Choroid plexus epithelial cell (primary cell): ENCODE measurements at regions not wholly inside any gene's neighbourhood (a gene's known extent, or its start where the extent isn't known, plus 50 kb on each side); places are given as distances from the start of the nearest gene placed in this dataset.

Experiments used
- DNase-seq: peaks from one replicate; pipeline ENCODE4 v3.0.0-alpha.2; 2010; ENCODE audit warnings: low read depth
- H3K4me3 ChIP-seq: 2 replicates; pipeline ENCODE4 v1.5.1; 2011; ENCODE audit warnings: low read depth, mild to moderate bottlenecking, control low read depth, low read length, moderate library complexity
- TF ChIP-seq, protein P1 (sequence below): conservative IDR thresholded peaks from 2 replicates; pipeline ENCODE4 v1.5.1; 2011; ENCODE audit warnings: low read depth, mild to moderate bottlenecking, control low read depth, inconsistent platforms, low read length, moderate library complexity

- TF ChIP-seq, protein P1, sequence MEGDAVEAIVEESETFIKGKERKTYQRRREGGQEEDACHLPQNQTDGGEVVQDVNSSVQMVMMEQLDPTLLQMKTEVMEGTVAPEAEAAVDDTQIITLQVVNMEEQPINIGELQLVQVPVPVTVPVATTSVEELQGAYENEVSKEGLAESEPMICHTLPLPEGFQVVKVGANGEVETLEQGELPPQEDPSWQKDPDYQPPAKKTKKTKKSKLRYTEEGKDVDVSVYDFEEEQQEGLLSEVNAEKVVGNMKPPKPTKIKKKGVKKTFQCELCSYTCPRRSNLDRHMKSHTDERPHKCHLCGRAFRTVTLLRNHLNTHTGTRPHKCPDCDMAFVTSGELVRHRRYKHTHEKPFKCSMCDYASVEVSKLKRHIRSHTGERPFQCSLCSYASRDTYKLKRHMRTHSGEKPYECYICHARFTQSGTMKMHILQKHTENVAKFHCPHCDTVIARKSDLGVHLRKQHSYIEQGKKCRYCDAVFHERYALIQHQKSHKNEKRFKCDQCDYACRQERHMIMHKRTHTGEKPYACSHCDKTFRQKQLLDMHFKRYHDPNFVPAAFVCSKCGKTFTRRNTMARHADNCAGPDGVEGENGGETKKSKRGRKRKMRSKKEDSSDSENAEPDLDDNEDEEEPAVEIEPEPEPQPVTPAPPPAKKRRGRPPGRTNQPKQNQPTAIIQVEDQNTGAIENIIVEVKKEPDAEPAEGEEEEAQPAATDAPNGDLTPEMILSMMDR: no peak
- DNase-seq: no peak
- no peak overlapping the region for H3K4me3 ChIP-seq
These were observed 87.7 kb upstream of the TMEM168 start for GRCh38 chr7:112877691-112878460.

GRCh38 chr7:112876877-112877276, 86.7 kb upstream of the TMEM168 start:
- H3K4me3 ChIP-seq: no peak overlapping the region
- TF ChIP-seq, protein P1: no peak
- peak; percentile 33 for DNase-seq

DNA sequence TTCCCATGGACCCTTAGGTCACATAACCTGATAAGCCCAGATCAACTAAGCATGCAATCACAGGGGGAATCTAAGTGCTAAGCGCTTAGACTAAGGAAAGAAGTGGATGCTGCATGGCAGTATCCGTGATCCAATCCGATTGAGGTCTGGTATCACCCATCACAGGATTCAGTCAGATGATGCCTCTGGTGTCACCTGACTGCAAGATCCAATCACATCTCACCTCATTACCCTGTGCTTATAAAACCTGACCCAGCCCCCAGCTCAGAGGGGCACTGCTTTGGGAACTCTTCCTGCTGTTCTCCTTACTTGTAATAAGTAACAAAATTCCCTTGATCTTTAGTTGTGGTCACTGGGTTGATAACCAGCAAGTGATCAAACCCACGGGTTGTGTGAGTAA, 84.7 kb upstream of the TMEM168 start:
- DNase-seq: no peak
- no peak overlapping the region for H3K4me3 ChIP-seq
- TF ChIP-seq, protein P1: no peak

DNA sequence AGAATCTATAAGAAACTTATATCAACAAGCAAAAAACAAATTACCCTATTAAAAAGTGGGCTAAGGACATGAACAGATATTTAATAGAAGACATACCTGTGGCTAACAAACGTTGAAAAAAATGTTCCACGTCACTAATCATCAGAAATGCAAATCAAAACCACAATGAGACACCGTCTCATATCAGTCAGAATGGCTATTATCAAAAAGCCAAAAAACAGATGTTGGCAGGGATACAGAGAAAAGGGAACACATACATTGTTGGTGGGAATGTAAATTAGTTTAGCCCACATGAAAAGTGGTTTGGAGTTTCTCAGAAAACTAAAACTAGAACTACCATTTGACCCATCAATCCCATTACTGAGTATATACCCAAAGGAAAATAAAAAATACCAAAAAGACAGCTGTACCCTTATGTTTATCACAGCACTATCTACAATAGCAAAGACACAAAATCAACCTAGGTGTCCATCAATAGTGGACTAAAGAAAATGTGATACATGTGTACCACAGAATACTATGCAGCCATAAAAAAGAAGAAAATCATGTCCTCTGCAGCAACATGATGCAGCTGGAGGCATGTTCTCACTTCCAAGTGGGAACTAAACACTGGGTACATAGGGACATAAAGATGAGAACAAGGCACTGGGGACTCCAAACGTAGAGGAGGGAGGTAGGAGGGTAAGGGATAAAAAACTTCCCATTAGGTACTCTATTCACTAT, 83.8 kb upstream of the TMEM168 start:
- TF ChIP-seq, protein P1: no peak
- no peak for DNase-seq

DNA sequence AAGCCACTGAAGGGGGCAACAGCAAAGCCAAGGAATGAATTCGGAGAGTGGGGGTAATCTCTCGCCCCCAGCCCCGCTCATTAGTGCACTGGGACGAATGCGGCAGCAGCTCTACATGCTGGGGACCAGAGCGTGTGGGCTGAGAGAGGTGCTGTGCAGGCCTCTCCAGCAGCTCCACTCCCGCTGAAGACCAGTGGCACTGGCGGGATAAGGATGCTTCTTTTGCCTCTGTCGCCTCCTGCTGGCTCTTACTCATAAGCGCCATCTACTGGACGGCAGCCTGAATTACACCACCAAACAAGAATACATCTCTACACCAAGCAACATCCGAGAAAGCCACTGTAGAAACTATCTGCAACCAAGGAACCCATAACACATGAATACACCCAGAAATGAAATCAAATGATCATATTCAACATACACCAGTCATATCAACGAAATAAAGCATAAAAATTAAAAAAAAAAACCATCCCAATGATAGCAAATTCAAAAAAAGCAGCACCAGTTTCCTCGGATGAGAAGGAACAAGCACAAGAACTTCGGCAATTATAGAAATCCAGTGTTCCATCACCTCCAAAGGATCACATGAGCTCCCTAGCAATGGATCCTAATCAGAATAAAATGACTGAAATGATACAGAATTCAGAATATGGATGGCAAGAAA, 79.0 kb upstream of the TMEM168 start:
- H3K4me3 ChIP-seq: no peak overlapping the region
- TF ChIP-seq, protein P1: peak; percentile 94
- DNase-seq: peak; percentile 66

More for the DNA sequence above, 83.8 kb upstream of the TMEM168 start:
- H3K4me3 ChIP-seq: no peak overlapping the region

- no peak for DNase-seq
- H3K4me3 ChIP-seq: no peak overlapping the region
- TF ChIP-seq, protein P1: no peak
These were observed 78.4 kb upstream of the TMEM168 start for GRCh38 chr7:112868609-112869008.
